GM23338 (cell line): ENCODE measurements at regions not wholly inside any gene's neighbourhood (a gene's known extent, or its start where the extent isn't known, plus 50 kb on each side); places are given as distances from the start of the nearest gene placed in this dataset.
A peak's percentile ranks its signal among the peaks of the same experiment; 100 is the strongest.

ENCODE experiments used
- ATAC-seq: fragments of 200-7000 bp; cut with Tn5 transposase; 3 replicates; pipeline ENCODE4 v1.9.1; 2020
- DNase-seq: peaks from one replicate; pipeline ENCODE4 v3.0.0-alpha.2; 2015; ENCODE audit warnings: low spot score
- H2AFZ ChIP-seq: fragments of 200-600 bp; sonication (generic); 2 replicates; pipeline ENCODE4 v1.8.0; 2016; ENCODE audit warnings: antibody characterized with exemption, mild to moderate bottlenecking, moderate library complexity
- H3F3A ChIP-seq: fragments of 200-600 bp; sonication (generic); replicated peaks from 2 replicates; pipeline ENCODE4 v1.8.0; 2017; ENCODE audit warnings: antibody characterized with exemption, mixed run types, low read depth
- H3K27ac ChIP-seq: fragments of 200-600 bp; sonication (generic); 2 replicates; pipeline ENCODE4 v1.6.1; 2016; ENCODE audit warnings: low read depth
- H3K27me3 ChIP-seq: fragments of 200-600 bp; sonication (generic); 2 replicates; pipeline ENCODE4 v1.8.0; 2016; ENCODE audit warnings: mild to moderate bottlenecking, mixed run types, moderate library complexity; ENCODE audit not compliant: insufficient read depth
- H3K36me3 ChIP-seq: fragments of 200-600 bp; sonication (generic); 2 replicates; pipeline ENCODE4 v1.8.0; 2016; ENCODE audit warnings: mild to moderate bottlenecking; ENCODE audit not compliant: insufficient read depth
- H3K4me1 ChIP-seq: fragments of 200-600 bp; sonication (generic); 2 replicates; pipeline ENCODE4 v1.8.0; 2016; ENCODE audit warnings: mild to moderate bottlenecking, moderate library complexity; ENCODE audit not compliant: insufficient read depth
- H3K4me2 ChIP-seq: fragments of 200-600 bp; sonication (generic); 2 replicates; pipeline ENCODE4 v1.7.1; 2017; ENCODE audit warnings: mixed run types
- H3K4me3 ChIP-seq: fragments of 200-600 bp; sonication (generic); 2 replicates; pipeline ENCODE4 v1.6.1; 2016; ENCODE audit warnings: mixed run types
- H3K79me2 ChIP-seq: fragments of 200-600 bp; sonication (generic); replicated peaks from 2 replicates; pipeline ENCODE4 v1.8.0; 2017; ENCODE audit warnings: mild to moderate bottlenecking; ENCODE audit not compliant: insufficient read depth
- H3K9me2 ChIP-seq: fragments of 200-600 bp; sonication (generic); 2 replicates; pipeline ENCODE4 v1.8.0; 2017; ENCODE audit not compliant: insufficient read depth
- H4K20me1 ChIP-seq: fragments of 200-600 bp; sonication (generic); replicated peaks from 2 replicates; pipeline ENCODE4 v1.8.0; 2017; ENCODE audit warnings: mild to moderate bottlenecking; ENCODE audit not compliant: insufficient read depth
- H3K27ac Mint-ChIP-seq: 2 replicates; pipeline ENCODE4 v1.8.0; 2020; ENCODE audit warnings: inconsistent platforms, mild to moderate bottlenecking, moderate library complexity, mixed read lengths
- H3K27me3 Mint-ChIP-seq: 3 replicates; pipeline ENCODE4 v1.8.0; 2022; ENCODE audit warnings: low read depth, mild to moderate bottlenecking, moderate library complexity, mixed read lengths, inconsistent platforms; ENCODE audit not compliant: insufficient read depth, poor library complexity
- H3K36me3 Mint-ChIP-seq: 3 replicates; pipeline ENCODE4 v1.8.0; 2021; ENCODE audit warnings: low read depth, mild to moderate bottlenecking, inconsistent platforms, moderate library complexity, mixed read lengths
- H3K4me1 Mint-ChIP-seq: 3 replicates; pipeline ENCODE4 v1.8.0; 2020; ENCODE audit warnings: mild to moderate bottlenecking, inconsistent platforms, mixed read lengths
- H3K4me3 Mint-ChIP-seq: 3 replicates; pipeline ENCODE4 v1.8.0; 2021; ENCODE audit warnings: moderate library complexity, mild to moderate bottlenecking, inconsistent platforms, mixed read lengths
- H3K9me3 Mint-ChIP-seq: 3 replicates; pipeline ENCODE4 v1.8.0; 2020; ENCODE audit warnings: moderate library complexity, mild to moderate bottlenecking, inconsistent platforms, mixed read lengths
- CREB1 ChIP-seq: fragments of 250-450 bp; sonication (Bioruptor Pico); IDR thresholded peaks from 2 replicates; pipeline ENCODE4 v1.5.0; 2020; ENCODE audit warnings: low read depth, mild to moderate bottlenecking, moderate library complexity
- EZH2 ChIP-seq: fragments of 200-600 bp; sonication (generic); IDR thresholded peaks from one replicate; pipeline ENCODE4 v1.8.0; 2017; ENCODE audit warnings: antibody characterized with exemption, mild to moderate bottlenecking, low read depth; ENCODE audit not compliant: unreplicated experiment
- NANOG ChIP-seq: IDR thresholded peaks from 2 replicates; pipeline ENCODE4 v1.6.1; 2016; ENCODE audit warnings: antibody characterized with exemption, borderline replicate concordance
- REST ChIP-seq: IDR thresholded peaks from one replicate; pipeline ENCODE4 v1.6.1; 2018; ENCODE audit warnings: antibody characterized with exemption; ENCODE audit not compliant: unreplicated experiment
- ZNF114 ChIP-seq: fragments of 250-450 bp; sonication (Bioruptor Pico); IDR thresholded peaks from 2 replicates; pipeline ENCODE4 v1.5.0; 2020; ENCODE audit warnings: mild to moderate bottlenecking, moderate library complexity
- ZNF462 ChIP-seq: fragments of 250-450 bp; sonication (Bioruptor Pico); IDR thresholded peaks from 2 replicates; pipeline ENCODE4 v1.5.0; 2020; ENCODE audit warnings: mild to moderate bottlenecking, moderate library complexity

GRCh38 chr1:57621776-57622175, 197.9 kb upstream of the DAB1 start (continued):
- TF ChIP-seq ZNF462 (CRISPR knock-in tag) (no peak), NANOG (no peak)

GRCh38 chr1:57620605-57621004, 196.7 kb upstream of the DAB1 start:
- Mint-ChIP-seq H3K9me3 (no peaks in the 10 kb centered on the region), H3K4me1 (peaks cover 25% of the 10 kb centered on the region), H3K36me3 (no peaks in the 10 kb centered on the region), H3K27me3 (peaks cover 5% of the 10 kb centered on the region), H3K4me3 (no peak overlapping the region), H3K27ac (no peak overlapping the region)
- Histone ChIP-seq H2AFZ (no peak overlapping the region), H3K36me3 (no peaks in the 10 kb centered on the region), H3K4me2 (no peak overlapping the region), H3K27ac (no peak overlapping the region), H3F3A (no peaks in the 10 kb centered on the region), H3K9me2 (no peaks in the 10 kb centered on the region; the same call in none of the 2 replicates), H3K4me3 (no peak overlapping the region), H3K4me1 (peaks cover 17% of the 10 kb centered on the region), H3K79me2 (no peaks in the 10 kb centered on the region), H4K20me1 (no peaks in the 10 kb centered on the region), H3K27me3 (no peaks in the 10 kb centered on the region)
- ATAC-seq (peak; percentile 61), DNase-seq (no peak)
- TF ChIP-seq ZNF114 (CRISPR knock-in tag) (no peak), REST (no peak), ZNF462 (CRISPR knock-in tag) (no peak), EZH2 (no peak), NANOG (no peak), CREB1 (CRISPR knock-in tag) (no peak)
